ENCODE measurements at regions not wholly inside any gene's neighbourhood (a gene's known extent, or its start where the extent isn't known, plus 50 kb on each side); places are given as distances from the start of the nearest gene placed in this dataset.

DNA sequence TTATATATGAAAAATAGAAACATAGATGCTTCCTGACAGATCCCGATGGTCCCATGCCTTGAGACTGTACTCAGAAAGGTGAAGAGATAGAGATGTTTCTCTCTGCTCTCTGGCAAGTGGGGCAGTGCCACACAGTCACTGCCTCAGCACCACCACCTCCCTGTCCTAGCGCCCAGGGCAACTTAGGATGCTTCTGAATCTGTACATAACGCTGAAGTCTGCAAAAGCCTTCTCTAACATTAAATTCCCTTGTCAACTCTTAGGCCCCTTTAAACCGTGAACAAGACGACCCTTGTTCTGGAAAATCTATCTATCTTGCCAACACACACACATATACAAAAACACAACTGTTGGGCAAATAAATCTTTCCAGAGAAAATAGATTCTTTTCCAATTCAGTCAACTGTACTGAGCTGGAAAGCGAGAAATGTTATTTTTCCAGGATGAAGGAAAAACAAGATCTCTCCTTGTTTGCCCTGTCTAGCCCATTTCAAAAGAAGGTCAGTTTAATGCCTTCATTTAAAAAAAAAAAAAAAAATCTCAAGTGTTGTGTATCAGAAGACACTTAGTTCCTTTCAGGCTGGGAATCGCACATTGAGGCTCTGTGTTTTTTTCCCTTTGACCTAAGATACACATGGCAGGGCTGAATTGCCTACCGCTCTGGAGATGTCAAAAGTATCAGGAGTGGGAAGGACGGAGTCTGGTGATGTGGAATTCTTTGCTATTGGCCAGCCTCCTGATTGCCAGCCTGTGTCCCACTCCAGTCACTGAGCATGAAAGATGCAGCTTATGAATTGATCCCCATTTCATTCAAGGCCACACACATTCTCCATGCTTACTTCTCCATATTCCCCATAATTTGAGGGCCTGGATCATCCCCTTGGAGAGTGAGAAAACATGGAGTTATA, 241.4 kb downstream of the LACC1 start:
- no peak for DNase-seq (ENCODE audit: low read depth)

GRCh38 chr13:44124352-44124751, 244.6 kb downstream of the LACC1 start:
- no peak for DNase-seq (ENCODE audit: low read depth)

- DNase-seq (ENCODE audit: low read depth), result no peak
These were observed 246.3 kb downstream of the LACC1 start for GRCh38 chr13:44125943-44126469.

DNA sequence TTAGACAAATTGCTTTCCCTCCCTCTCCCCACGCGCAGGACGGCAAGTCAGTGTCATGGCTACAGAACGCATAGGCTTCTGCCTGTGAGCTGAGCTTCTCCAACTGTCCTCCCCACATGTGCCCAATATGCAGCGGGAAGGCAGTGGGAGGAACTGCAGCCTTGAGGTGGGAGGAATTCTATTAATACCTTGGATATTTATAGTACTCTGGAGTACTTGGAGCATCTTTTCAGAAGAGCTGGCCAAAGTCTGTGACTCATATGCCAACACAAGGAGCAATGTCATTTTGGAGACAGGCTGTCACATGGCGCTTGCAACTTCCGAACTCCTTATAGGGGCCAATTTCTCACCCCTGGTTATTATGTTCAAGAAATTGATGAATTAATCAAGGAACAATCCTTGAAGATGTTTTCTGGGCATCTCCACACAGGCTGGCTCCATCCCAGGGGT, 245.0 kb upstream of the SERP2 start:
- DNase-seq (ENCODE audit: low read depth), result no peak

- no peak for DNase-seq (ENCODE audit: low read depth)
These were observed 244.2 kb upstream of the SERP2 start for GRCh38 chr13:44129418-44129817.

GRCh38 chr13:44131069-44131614, 242.5 kb upstream of the SERP2 start:
- DNase-seq (ENCODE audit: low read depth), result no peak

DNA sequence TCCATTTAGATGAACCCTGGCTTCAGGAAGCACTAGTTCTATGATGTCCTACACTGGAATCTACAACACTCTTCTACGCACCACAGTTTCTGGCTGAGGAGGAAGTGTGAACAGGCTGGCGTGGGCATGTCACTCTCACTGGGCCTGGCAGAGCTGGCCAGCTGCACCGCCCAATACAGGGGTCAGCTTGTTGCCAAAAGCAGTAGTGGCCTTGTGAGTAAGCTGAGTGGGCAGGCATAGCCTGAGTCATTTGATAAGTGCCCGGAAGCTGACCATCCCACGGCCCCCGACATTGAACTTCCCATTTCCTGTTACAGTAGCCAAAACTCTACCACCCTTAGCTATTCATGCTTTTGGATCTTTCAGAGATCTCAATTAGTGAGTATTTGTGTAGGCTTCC, 240.9 kb upstream of the SERP2 start:
- peak; percentile 55 for DNase-seq (ENCODE audit: low read depth)

- no peak for DNase-seq (ENCODE audit: low read depth)
These were observed 240.0 kb upstream of the SERP2 start for GRCh38 chr13:44133626-44134025.

DNA sequence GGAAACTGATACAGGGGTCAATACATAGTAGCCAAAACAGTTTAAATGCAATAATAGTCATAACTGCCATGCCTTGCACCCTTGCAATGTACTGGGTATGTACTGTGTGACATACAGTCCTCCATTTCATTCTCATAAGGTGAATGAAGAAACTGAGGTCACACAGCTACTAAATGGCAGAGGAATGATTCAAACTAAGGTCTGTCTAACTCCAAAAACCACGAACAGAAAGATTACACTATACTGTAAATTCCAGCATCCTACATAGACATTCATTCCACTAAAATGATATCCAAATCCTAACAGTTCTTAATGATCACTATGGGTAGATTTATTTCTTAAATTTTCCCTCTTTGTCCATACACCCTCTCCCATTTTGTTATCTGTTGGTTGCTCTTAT, 238.1 kb upstream of the SERP2 start:
- no peak for DNase-seq (ENCODE audit: low read depth)

DNA sequence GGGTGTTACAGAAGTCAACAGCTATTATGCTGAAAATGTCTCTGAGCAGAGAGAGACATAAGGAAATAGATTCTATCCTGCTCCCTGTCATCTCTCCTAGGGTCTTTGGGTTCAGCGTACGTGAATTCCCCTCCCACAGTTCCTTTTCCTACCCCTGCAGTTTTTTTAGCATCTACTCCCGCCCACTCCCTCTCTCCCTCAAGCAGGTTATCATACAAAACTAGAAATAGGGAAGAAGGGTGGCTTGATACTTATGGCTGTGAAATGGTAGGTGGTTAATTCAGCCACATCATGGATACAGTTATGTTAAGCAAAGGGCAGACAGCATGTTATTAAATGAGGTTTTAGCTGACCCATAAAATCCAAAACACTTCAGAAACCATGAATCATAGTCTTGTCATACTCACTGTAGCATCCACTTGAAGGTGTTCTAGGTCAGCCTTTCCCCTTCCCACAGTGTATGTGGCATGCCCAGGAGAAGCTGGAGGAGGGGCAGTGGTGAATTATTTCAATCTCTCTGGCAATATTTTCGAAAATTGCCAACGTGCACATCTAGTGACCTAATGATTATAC, 236.8 kb upstream of the SERP2 start:
- peak; percentile 62 for DNase-seq (ENCODE audit: low read depth)

DNA sequence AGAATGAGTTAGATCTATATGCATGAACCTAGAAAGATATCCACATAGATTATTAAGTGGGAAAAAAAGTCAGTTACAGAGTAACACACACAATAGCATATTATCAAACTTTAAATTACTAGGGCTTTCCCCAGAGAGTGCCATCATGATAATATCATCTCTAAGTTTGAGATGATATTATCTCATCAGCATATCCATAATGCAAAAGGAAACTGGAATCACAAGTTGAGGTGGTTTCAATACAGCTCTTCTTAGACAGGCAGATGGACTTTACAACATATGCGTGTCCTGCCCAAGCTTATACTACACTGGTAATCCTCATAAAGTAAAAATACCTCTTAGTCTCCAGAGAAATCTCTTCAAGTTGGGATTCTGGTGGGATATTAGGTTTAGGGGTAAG, 236.2 kb upstream of the SERP2 start:
- DNase-seq (ENCODE audit: low read depth), result no peak

- DNase-seq (ENCODE audit: low read depth), result no peak
These were observed 233.5 kb upstream of the SERP2 start for GRCh38 chr13:44140146-44140545.

DNA sequence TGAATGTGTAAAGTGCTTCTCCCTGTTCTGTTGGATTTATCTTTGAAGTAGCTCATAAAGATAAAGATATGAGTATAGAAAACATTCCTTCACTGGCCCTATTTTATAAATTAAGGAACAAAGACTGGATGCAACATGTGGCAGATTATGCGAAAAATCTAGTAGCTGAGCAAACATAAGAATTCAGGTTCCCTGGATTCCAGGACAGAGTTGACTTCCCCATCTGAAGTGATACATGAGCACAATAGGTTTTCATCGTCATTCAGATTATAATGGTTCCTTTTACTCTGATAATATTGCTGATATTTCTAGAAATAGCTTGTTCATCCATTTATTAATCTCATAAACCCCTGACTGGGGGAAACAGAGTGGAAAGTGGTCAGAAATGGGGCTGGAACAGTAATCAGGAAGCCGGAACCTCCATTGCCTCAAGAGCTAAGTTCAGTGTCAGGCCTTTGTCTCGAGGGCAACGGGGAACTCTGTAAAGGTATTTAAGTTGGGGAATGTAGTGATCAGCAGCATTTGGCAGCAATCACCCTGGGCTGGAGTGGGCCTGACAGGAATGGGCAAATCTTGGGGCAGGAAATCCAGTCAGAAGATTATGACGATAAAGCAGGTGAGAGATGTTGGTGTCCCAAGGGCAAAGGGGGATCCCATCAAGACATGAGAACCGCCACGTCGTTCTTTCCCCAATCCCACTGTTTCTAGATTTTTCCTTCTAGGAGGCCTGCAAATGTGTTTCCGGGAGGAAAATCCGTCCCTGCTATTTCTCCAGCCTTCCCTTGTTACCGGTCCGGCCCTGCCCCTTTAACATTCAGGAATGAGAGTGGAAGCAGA, 232.5 kb upstream of the SERP2 start:
- no peak for DNase-seq (ENCODE audit: low read depth)

GRCh38 chr13:44141725-44142539, 231.7 kb upstream of the SERP2 start:
- peak; percentile 93 for DNase-seq (ENCODE audit: low read depth)

- DNase-seq (ENCODE audit: low read depth), result no peak
These were observed 231.1 kb upstream of the SERP2 start for GRCh38 chr13:44142540-44142867.

DNA sequence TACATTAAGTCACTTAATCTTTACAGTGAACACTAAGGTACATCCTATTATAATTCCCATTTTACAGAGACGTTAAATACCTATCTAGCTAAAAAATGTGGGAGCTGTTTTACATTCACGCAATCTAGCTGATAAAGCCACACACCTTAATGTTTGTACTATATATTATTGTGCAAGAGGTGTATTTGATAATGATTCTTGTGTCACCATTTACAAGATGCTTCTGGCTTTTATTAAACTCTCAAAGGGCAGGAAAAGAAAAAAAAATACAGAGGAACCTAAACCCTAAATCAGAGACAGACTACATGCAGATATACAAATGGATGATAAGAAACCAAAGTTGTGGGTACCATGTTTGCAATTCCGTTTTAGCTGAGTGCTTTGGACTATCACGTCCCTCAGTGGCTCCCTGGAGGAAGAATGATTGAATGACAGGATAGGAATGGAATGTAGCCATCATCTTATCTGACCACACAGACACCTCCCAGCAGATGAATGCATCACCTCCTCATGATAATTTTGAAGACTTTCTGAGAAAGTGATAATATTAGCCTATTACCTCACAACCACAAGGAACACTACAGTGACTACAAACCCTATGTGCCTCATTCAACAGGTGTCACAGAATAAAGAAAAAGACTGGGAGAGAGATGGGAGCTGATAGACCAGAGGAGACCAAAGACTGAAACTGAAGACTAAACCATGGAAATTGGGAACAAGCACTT, 230.5 kb upstream of the SERP2 start:
- DNase-seq (ENCODE audit: low read depth), result peak; percentile 72

- DNase-seq (ENCODE audit: low read depth), result no peak
These were observed 227.5 kb upstream of the SERP2 start for GRCh38 chr13:44146138-44146537.

DNA sequence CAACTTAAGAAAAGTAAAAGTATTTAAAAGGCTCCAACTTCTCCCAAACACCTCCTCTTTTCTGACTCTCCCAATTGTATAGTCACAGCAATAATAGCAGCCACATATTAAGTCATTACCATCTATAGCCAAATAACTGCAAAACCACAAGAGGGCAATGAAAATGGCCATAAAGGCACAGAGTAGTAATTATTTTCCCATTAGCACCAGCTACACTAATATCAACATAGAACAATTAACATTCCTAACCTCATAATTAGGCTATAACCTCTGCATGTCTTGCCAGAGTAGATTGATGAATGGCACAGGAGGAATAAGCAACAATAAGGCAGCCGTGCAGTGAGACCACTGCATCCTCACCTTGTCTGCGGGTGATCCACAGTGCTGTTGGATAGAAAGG, 226.4 kb upstream of the SERP2 start:
- DNase-seq (ENCODE audit: low read depth), result no peak

DNA sequence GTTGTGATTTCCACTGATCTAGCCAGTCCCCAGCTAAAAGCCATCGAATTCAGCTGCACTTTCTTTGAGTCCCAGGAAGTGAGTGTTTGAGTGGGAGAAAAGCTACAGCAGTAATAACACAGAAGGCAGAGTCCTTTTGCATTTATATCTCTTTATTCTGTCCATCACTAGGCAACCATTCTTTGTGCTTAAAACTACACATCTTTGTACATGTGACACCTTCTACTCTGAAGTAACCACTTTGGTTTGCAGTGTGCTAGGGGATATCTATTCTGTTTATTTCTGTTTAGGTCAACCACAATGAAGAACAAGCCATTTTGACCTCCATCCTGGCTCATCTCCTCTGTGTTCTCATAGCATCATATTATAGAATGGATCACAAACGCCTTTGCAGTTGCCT, 226.0 kb upstream of the SERP2 start:
- DNase-seq (ENCODE audit: low read depth), result no peak

DNA sequence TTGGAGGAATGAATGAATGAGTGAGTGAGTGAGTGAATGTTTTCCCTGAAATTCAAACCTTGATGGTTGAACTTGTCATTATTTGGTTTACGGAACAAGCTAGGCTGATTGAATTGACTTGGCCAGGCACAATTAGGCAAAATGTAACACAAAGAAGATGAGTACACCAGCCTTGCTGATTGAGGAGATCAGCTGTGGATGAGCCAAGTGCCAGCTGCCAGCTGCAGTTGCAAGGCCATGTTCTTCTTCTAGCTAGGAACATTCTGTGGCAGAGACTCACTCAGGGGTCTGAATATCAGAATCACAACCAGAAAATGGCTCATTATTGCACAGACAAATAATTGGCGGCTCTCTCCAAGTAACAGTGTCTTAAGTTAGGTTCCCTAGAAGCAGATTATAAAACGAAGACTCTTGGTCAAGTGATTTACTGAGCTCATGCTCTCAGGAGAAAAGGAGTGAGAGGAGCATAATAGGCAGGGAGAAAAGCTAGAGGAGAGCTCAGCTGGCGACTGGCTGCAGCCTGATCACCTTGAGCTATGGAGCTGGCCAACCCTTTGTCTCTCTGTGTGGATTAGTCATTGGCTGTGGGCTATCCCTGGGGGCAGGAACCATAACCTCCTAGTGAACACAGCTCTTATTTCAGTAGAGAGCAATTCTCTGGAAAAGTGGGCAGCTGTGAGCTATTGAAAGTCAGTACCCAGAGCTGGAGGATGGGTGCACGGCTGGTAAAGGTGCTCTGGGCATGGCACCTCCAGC, 225.3 kb upstream of the SERP2 start:
- peak; percentile 25 for DNase-seq (ENCODE audit: low read depth)

Data from Daoy (cell line).